Medulla oblongata (tissue), 1 donor: ENCODE measurements at regions not wholly inside any gene's neighbourhood (a gene's known extent, or its start where the extent isn't known, plus 50 kb on each side); places are given as distances from the start of the nearest gene placed in this dataset.

Experiments
- DNase-seq: peaks from one replicate; pipeline ENCODE4 v3.0.0-alpha.2; 2015; ENCODE audit errors: extremely low spot score

GRCh38 chr3:87044409-87044808 lies 53.5 kb upstream of the VGLL3 start:
- DNase-seq: no peak

GRCh38 chr3:87041191-87041590 lies 50.2 kb upstream of the VGLL3 start:
- no peak for DNase-seq
